T-helper 17 cell (primary cell): ENCODE measurements at regions not wholly inside any gene's neighbourhood (a gene's known extent, or its start where the extent isn't known, plus 50 kb on each side); places are given as distances from the start of the nearest gene placed in this dataset.

Source experiments
- ATAC-seq: fragments of 150-1000 bp; cut with Tn5 transposase; 2 replicates; pipeline ENCODE4 v1.10.0; 2021; ENCODE audit warnings: mild to moderate bottlenecking, moderate library complexity
- DNase-seq, 3 donors: peaks; one replicate each; pipeline versions ENCODE4 v3.0.0 to v3.0.0-alpha.2; 2020 to 2021
- H3K9me3 ChIP-seq: one replicate; pipeline ENCODE4 v1.7.0; 2013; ENCODE audit warnings: low read length, mild to moderate bottlenecking; ENCODE audit not compliant: control insufficient read depth, poor library complexity, severe bottlenecking
- H3K27ac Mint-ChIP-seq: one replicate; pipeline ENCODE4 v1.8.0; 2022; ENCODE audit warnings: mild to moderate bottlenecking, moderate library complexity, mixed read lengths
- H3K27me3 Mint-ChIP-seq: one replicate; pipeline ENCODE4 v1.8.0; 2022; ENCODE audit warnings: mixed read lengths
- H3K36me3 Mint-ChIP-seq: one replicate; pipeline ENCODE4 v1.8.0; 2022; ENCODE audit warnings: low read depth, mixed read lengths
- H3K4me1 Mint-ChIP-seq: one replicate; pipeline ENCODE4 v1.8.0; 2022; ENCODE audit warnings: mild to moderate bottlenecking, mixed read lengths
- H3K4me3 Mint-ChIP-seq: one replicate; pipeline ENCODE4 v1.8.0; 2022; ENCODE audit warnings: mild to moderate bottlenecking, moderate library complexity, mixed read lengths

DNA sequence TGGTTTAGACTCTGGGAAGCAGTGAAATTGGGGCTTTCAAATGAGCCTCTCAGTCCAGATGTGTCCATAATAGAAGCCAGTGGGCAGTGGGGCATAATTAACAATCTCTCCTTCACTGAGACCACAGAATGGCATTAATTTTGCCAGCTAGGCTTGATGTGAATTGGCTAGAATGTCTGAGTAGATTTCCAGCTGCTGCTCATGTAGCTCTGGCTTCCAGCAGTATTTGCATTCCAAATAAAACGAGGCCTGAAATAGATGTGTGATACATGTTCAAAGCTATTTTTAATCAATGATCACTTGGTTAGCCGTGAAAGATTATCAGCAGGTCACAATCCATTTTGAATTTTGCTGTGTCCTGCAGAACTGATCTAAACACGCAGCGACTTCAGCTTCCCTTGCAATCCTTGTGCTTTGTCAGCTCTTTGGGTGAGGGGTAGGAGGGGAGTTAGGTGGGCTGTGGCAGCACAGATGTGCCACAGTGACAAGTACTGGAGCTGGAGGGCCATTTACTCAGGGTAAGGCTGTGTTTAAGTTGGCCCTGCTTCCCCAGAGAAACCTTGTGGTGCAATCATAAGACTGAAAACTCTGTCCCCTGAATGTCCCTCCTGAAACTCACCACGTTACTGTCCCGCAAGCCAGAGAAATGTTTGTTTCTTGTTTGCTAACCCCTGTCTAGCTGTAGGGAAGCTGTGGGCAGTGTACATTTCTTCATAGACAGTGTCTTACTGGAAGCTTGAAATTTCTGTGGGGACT is 56.9 kb upstream of the TMEM178A start:
- H3K4me1 Mint-ChIP-seq = no peaks in the 10 kb centered on the region

GRCh38 chr2:39609917-39610316 is 55.8 kb upstream of the TMEM178A start:
- peaks cover 43% of the 10 kb centered on the region for H3K27me3 Mint-ChIP-seq
- H3K27ac Mint-ChIP-seq = no peak overlapping the region
- DNase-seq = no peak
- ATAC-seq = no peak
- no peaks in the 10 kb centered on the region for H3K9me3 ChIP-seq
- H3K36me3 Mint-ChIP-seq = no peaks in the 10 kb centered on the region
- no peak overlapping the region for H3K4me3 Mint-ChIP-seq
- no peaks in the 10 kb centered on the region for H3K4me1 Mint-ChIP-seq

More for the DNA sequence above, 56.9 kb upstream of the TMEM178A start:
- ATAC-seq (no peak), DNase-seq (no peak)
- H3K9me3 ChIP-seq = no peaks in the 10 kb centered on the region
- H3K36me3 Mint-ChIP-seq = no peaks in the 10 kb centered on the region
- H3K27me3 Mint-ChIP-seq = peaks cover 54% of the 10 kb centered on the region
- no peak overlapping the region for H3K4me3 Mint-ChIP-seq
- no peak overlapping the region for H3K27ac Mint-ChIP-seq

DNA sequence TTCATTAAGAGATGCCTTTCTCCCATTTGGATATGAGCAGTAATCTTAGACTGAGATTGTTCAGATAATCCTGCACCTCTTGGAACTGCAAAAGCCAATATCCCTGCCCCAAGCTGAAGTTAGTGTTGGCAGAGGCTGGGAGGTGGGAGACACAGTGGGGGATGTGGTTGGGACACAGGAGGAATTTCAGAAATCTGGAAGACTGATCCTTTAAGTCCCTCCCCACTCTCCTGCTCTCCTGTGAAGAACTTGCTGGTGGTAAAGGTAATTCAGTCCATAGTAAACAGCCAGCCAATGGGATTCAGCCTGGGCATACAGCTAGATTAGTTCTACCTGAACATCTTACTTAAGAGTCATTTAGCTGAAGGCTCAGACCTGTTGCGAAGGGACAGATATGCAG is 50.0 kb upstream of the TMEM178A start:
- H3K9me3 ChIP-seq = no peaks in the 10 kb centered on the region
- peaks cover 53% of the 10 kb centered on the region for H3K27me3 Mint-ChIP-seq
- ATAC-seq = no peak
- H3K36me3 Mint-ChIP-seq = peaks cover 4% of the 10 kb centered on the region
- H3K4me3 Mint-ChIP-seq = no peak overlapping the region
- H3K27ac Mint-ChIP-seq = no peak overlapping the region
- no peak for DNase-seq
- peaks cover 5% of the 10 kb centered on the region for H3K4me1 Mint-ChIP-seq
